ACHN (cell line): ENCODE measurements at regions not wholly inside any gene's neighbourhood (a gene's known extent, or its start where the extent isn't known, plus 50 kb on each side); places are given as distances from the start of the nearest gene placed in this dataset.
A peak's percentile ranks its signal among the peaks of the same experiment; 100 is the strongest.
"Not testable (repeated sequence)": the region's sequence is repeated elsewhere in the genome, so short reads cannot be mapped to it uniquely, and the experiment has no call there.

Experiments
- DNase-seq: peaks from one replicate; pipeline ENCODE4 v3.0.0-alpha.2; 2015
- in situ Hi-C: cut with HindIII; loops from 2 replicates; pipeline ENCODE4 v1.10.0; 2017; ENCODE audit warnings: low sequenced_read_pairs, low pct_ligation_motif_present, low pct_unique_long_range_greater_than_20kb

GRCh38 chrX:114450911-114451310 lies 133.0 kb upstream of the HTR2C start:
- in situ Hi-C loops = no loop called here
- no peak for DNase-seq

GRCh38 chrX:114451397-114451796 lies 132.5 kb upstream of the HTR2C start:
- DNase-seq = no peak
- in situ Hi-C loops = no loop called here

- in situ Hi-C loops = no loop called here
- DNase-seq = no peak
These were observed 121.6 kb upstream of the HTR2C start for GRCh38 chrX:114462266-114462665.

GRCh38 chrX:114465689-114466088 lies 118.2 kb upstream of the HTR2C start:
- in situ Hi-C loops = no loop called here
- DNase-seq = no peak

GRCh38 chrX:114472008-114472407 lies 111.9 kb upstream of the HTR2C start:
- DNase-seq, in situ Hi-C loops: not testable (repeated sequence)

- in situ Hi-C loops = no loop called here
- no peak for DNase-seq
These were observed 111.1 kb upstream of the HTR2C start for GRCh38 chrX:114472788-114473187.

- in situ Hi-C loops = no loop called here
- no peak for DNase-seq
These were observed 83.3 kb upstream of the HTR2C start for GRCh38 chrX:114500622-114501021.

- in situ Hi-C loops = no loop called here
- DNase-seq = no peak
These were observed 75.1 kb upstream of the HTR2C start for GRCh38 chrX:114508756-114509155.

- DNase-seq = no peak
- in situ Hi-C loops = no loop called here
These were observed 64.4 kb upstream of the HTR2C start for GRCh38 chrX:114519524-114519923.

- in situ Hi-C loops = not testable (repeated sequence)
- DNase-seq = peak; percentile 0
These were observed 63.2 kb upstream of the HTR2C start for GRCh38 chrX:114520701-114521100.

GRCh38 chrX:114532111-114532805 lies 51.6 kb upstream of the HTR2C start:
- no peak for DNase-seq
- in situ Hi-C loops = no loop called here
